Activated naive CD4-positive, alpha-beta T cell treated with anti-CD3 and anti-CD28 coated beads, Interleukin-2, amount 50 U/mL, for 24 hours (primary cell): ENCODE measurements at regions not wholly inside any gene's neighbourhood (a gene's known extent, or its start where the extent isn't known, plus 50 kb on each side); places are given as distances from the start of the nearest gene placed in this dataset.

ENCODE experiments used
- H3K27ac Mint-ChIP-seq: one replicate; pipeline ENCODE4 v1.8.0; 2021; ENCODE audit warnings: mild to moderate bottlenecking, mixed read lengths
- H3K27me3 Mint-ChIP-seq: one replicate; pipeline ENCODE4 v1.8.0; 2021; ENCODE audit warnings: mixed read lengths
- H3K36me3 Mint-ChIP-seq: one replicate; pipeline ENCODE4 v1.8.0; 2021; ENCODE audit warnings: mixed read lengths
- H3K4me1 Mint-ChIP-seq: one replicate; pipeline ENCODE4 v1.8.0; 2021; ENCODE audit warnings: mixed read lengths
- H3K4me3 Mint-ChIP-seq: one replicate; pipeline ENCODE4 v1.8.0; 2021; ENCODE audit warnings: mild to moderate bottlenecking, mixed read lengths
- H3K9me3 Mint-ChIP-seq: one replicate; pipeline ENCODE4 v1.8.0; 2021; ENCODE audit warnings: mixed read lengths

GRCh38 chr4:180967936-180968335 is 1275.3 kb upstream of the TENM3 start:
- H3K27me3 Mint-ChIP-seq = no peaks in the 10 kb centered on the region
- H3K9me3 Mint-ChIP-seq = peaks cover 8% of the 10 kb centered on the region
- no peak overlapping the region for H3K27ac Mint-ChIP-seq
- no peaks in the 10 kb centered on the region for H3K36me3 Mint-ChIP-seq
- no peak overlapping the region for H3K4me3 Mint-ChIP-seq
- H3K4me1 Mint-ChIP-seq = no peaks in the 10 kb centered on the region

GRCh38 chr4:180973894-180974293 is 1269.3 kb upstream of the TENM3 start:
- Mint-ChIP-seq H3K4me3 (no peak overlapping the region), H3K27ac (no peak overlapping the region), H3K36me3 (no peaks in the 10 kb centered on the region), H3K4me1 (no peaks in the 10 kb centered on the region), H3K9me3 (peaks cover 5% of the 10 kb centered on the region), H3K27me3 (no peaks in the 10 kb centered on the region)

GRCh38 chr4:180990931-180991330 is 1252.3 kb upstream of the TENM3 start:
- Mint-ChIP-seq H3K36me3 (no peaks in the 10 kb centered on the region), H3K4me1 (no peaks in the 10 kb centered on the region), H3K27ac (no peak overlapping the region), H3K4me3 (no peak overlapping the region), H3K27me3 (no peaks in the 10 kb centered on the region), H3K9me3 (peaks cover 3% of the 10 kb centered on the region)

- H3K4me3 Mint-ChIP-seq = no peak overlapping the region
- H3K9me3 Mint-ChIP-seq = peaks cover 3% of the 10 kb centered on the region
- H3K27me3 Mint-ChIP-seq = no peaks in the 10 kb centered on the region
- no peaks in the 10 kb centered on the region for H3K4me1 Mint-ChIP-seq
- no peak overlapping the region for H3K27ac Mint-ChIP-seq
- no peaks in the 10 kb centered on the region for H3K36me3 Mint-ChIP-seq
Measured at GRCh38 chr4:180993244-180993836, 1249.9 kb upstream of the TENM3 start.

GRCh38 chr4:180994722-180995121 is 1248.5 kb upstream of the TENM3 start:
- Mint-ChIP-seq H3K27ac (no peak overlapping the region), H3K36me3 (no peaks in the 10 kb centered on the region), H3K9me3 (peaks cover 3% of the 10 kb centered on the region), H3K27me3 (no peaks in the 10 kb centered on the region), H3K4me3 (no peak overlapping the region), H3K4me1 (no peaks in the 10 kb centered on the region)

- Mint-ChIP-seq H3K9me3 (peaks cover 11% of the 10 kb centered on the region), H3K4me3 (no peak overlapping the region)
Measured at GRCh38 chr4:180999217-180999616, 1244.0 kb upstream of the TENM3 start.

GRCh38 chr4:181004056-181004455 is 1239.1 kb upstream of the TENM3 start:
- H3K36me3 Mint-ChIP-seq = no peaks in the 10 kb centered on the region
- no peaks in the 10 kb centered on the region for H3K27me3 Mint-ChIP-seq
- H3K27ac Mint-ChIP-seq = no peak overlapping the region
- H3K4me1 Mint-ChIP-seq = no peaks in the 10 kb centered on the region
- peaks cover 8% of the 10 kb centered on the region for H3K9me3 Mint-ChIP-seq
- H3K4me3 Mint-ChIP-seq = no peak overlapping the region

More at GRCh38 chr4:180999217-180999616, 1244.0 kb upstream of the TENM3 start:
- H3K27me3 Mint-ChIP-seq = no peaks in the 10 kb centered on the region
- H3K4me1 Mint-ChIP-seq = no peaks in the 10 kb centered on the region
- no peaks in the 10 kb centered on the region for H3K36me3 Mint-ChIP-seq
- H3K27ac Mint-ChIP-seq = no peak overlapping the region

- Mint-ChIP-seq H3K27ac (no peak overlapping the region), H3K36me3 (no peaks in the 10 kb centered on the region), H3K4me1 (no peaks in the 10 kb centered on the region), H3K9me3 (peaks cover 3% of the 10 kb centered on the region), H3K27me3 (no peaks in the 10 kb centered on the region), H3K4me3 (no peak overlapping the region)
Measured at GRCh38 chr4:181006499-181007260, 1236.5 kb upstream of the TENM3 start.

- Mint-ChIP-seq H3K9me3 (peaks cover 8% of the 10 kb centered on the region), H3K27ac (no peak overlapping the region), H3K36me3 (no peaks in the 10 kb centered on the region), H3K27me3 (no peaks in the 10 kb centered on the region), H3K4me3 (no peak overlapping the region), H3K4me1 (no peaks in the 10 kb centered on the region)
Measured at GRCh38 chr4:181007751-181008150, 1235.5 kb upstream of the TENM3 start.

GRCh38 chr4:181008164-181008563 is 1235.0 kb upstream of the TENM3 start:
- Mint-ChIP-seq H3K27ac (no peak overlapping the region), H3K4me3 (no peak overlapping the region), H3K27me3 (no peaks in the 10 kb centered on the region), H3K9me3 (peaks cover 12% of the 10 kb centered on the region), H3K36me3 (peaks cover under 1% of the 10 kb centered on the region), H3K4me1 (no peaks in the 10 kb centered on the region)

GRCh38 chr4:181013162-181013561 is 1230.0 kb upstream of the TENM3 start:
- Mint-ChIP-seq H3K9me3 (peaks cover 19% of the 10 kb centered on the region), H3K4me1 (no peaks in the 10 kb centered on the region), H3K4me3 (no peak overlapping the region), H3K27ac (no peak overlapping the region), H3K36me3 (peaks cover 1% of the 10 kb centered on the region), H3K27me3 (no peaks in the 10 kb centered on the region)

GRCh38 chr4:181017038-181017437 is 1226.2 kb upstream of the TENM3 start:
- Mint-ChIP-seq H3K4me1 (no peaks in the 10 kb centered on the region), H3K27me3 (no peaks in the 10 kb centered on the region), H3K36me3 (peaks cover 1% of the 10 kb centered on the region), H3K9me3 (peaks cover 14% of the 10 kb centered on the region), H3K27ac (no peak overlapping the region), H3K4me3 (no peak overlapping the region)

GRCh38 chr4:181018472-181018871 is 1224.7 kb upstream of the TENM3 start:
- Mint-ChIP-seq H3K27ac (no peak overlapping the region), H3K4me1 (no peaks in the 10 kb centered on the region), H3K36me3 (no peaks in the 10 kb centered on the region), H3K9me3 (peaks cover 4% of the 10 kb centered on the region), H3K4me3 (no peak overlapping the region), H3K27me3 (no peaks in the 10 kb centered on the region)

GRCh38 chr4:181018913-181019312 is 1224.3 kb upstream of the TENM3 start:
- Mint-ChIP-seq H3K27ac (no peak overlapping the region), H3K27me3 (no peaks in the 10 kb centered on the region), H3K9me3 (no peaks in the 10 kb centered on the region), H3K36me3 (no peaks in the 10 kb centered on the region), H3K4me3 (no peak overlapping the region), H3K4me1 (no peaks in the 10 kb centered on the region)

- Mint-ChIP-seq H3K4me1 (no peaks in the 10 kb centered on the region), H3K36me3 (no peaks in the 10 kb centered on the region)
Measured at GRCh38 chr4:181020456-181020855, 1222.7 kb upstream of the TENM3 start.

GRCh38 chr4:181021213-181021612 is 1222.0 kb upstream of the TENM3 start:
- H3K36me3 Mint-ChIP-seq = no peaks in the 10 kb centered on the region
- H3K27me3 Mint-ChIP-seq = no peaks in the 10 kb centered on the region
- H3K9me3 Mint-ChIP-seq = peaks cover 6% of the 10 kb centered on the region
- H3K27ac Mint-ChIP-seq = no peak overlapping the region
- H3K4me1 Mint-ChIP-seq = no peaks in the 10 kb centered on the region
- H3K4me3 Mint-ChIP-seq = no peak overlapping the region

More at GRCh38 chr4:181020456-181020855, 1222.7 kb upstream of the TENM3 start:
- peaks cover 6% of the 10 kb centered on the region for H3K9me3 Mint-ChIP-seq
- H3K27me3 Mint-ChIP-seq = no peaks in the 10 kb centered on the region
- no peak overlapping the region for H3K4me3 Mint-ChIP-seq
- H3K27ac Mint-ChIP-seq = no peak overlapping the region
